Stimulated activated CD8-positive, alpha-beta memory T cell treated with anti-CD3 and anti-CD28 coated beads, Interleukin-7, amount 100 ng/mL, for 48 hours (primary cell): ENCODE measurements at regions not wholly inside any gene's neighbourhood (a gene's known extent, or its start where the extent isn't known, plus 50 kb on each side); places are given as distances from the start of the nearest gene placed in this dataset.

Experiments
- DNase-seq, 2 donors: peaks; one replicate each; pipeline ENCODE4 v3.0.0-alpha.2; 2020; ENCODE audit warnings: low read depth in 1 of 2; ENCODE audit errors: extremely low read depth in 1 of 2

- DNase-seq = no peak
Observed at GRCh38 chr14:22008766-22009165, 335.1 kb upstream of the OR4E1 start.

- no peak for DNase-seq
Observed at GRCh38 chr14:22007784-22008412, 334.3 kb upstream of the OR4E1 start.

- no peak for DNase-seq
Observed at GRCh38 chr14:22007363-22007762, 333.7 kb upstream of the OR4E1 start.

GRCh38 chr14:22003461-22003860 is 329.8 kb upstream of the OR4E1 start:
- DNase-seq = no peak

GRCh38 chr14:22002860-22003284 is 329.3 kb upstream of the OR4E1 start:
- peak; percentile 39 to 56 for DNase-seq

GRCh38 chr14:21999402-21999801 is 325.8 kb upstream of the OR4E1 start:
- DNase-seq = no peak

GRCh38 chr14:21997300-21997699 is 323.7 kb upstream of the OR4E1 start:
- no peak for DNase-seq

- no peak for DNase-seq
Observed at GRCh38 chr14:21995332-21995731, 321.7 kb upstream of the OR4E1 start.

- no peak for DNase-seq
Observed at GRCh38 chr14:21993837-21994236, 320.2 kb upstream of the OR4E1 start.

GRCh38 chr14:21993070-21993469 is 319.5 kb upstream of the OR4E1 start:
- DNase-seq = no peak

- no peak for DNase-seq
Observed at GRCh38 chr14:21991130-21991529, 317.5 kb upstream of the OR4E1 start.

- DNase-seq = no peak
Observed at GRCh38 chr14:21990116-21990515, 316.5 kb upstream of the OR4E1 start.

GRCh38 chr14:21989090-21989489 is 315.5 kb upstream of the OR4E1 start:
- no peak for DNase-seq

- DNase-seq = no peak
Observed at GRCh38 chr14:21988413-21988812, 314.8 kb upstream of the OR4E1 start.

- no peak for DNase-seq
Observed at GRCh38 chr14:21987937-21988336, 314.3 kb upstream of the OR4E1 start.

GRCh38 chr14:21985081-21985480 is 311.5 kb upstream of the OR4E1 start:
- DNase-seq = no peak

GRCh38 chr14:21978999-21979314 is 305.3 kb upstream of the OR4E1 start:
- DNase-seq = no peak

GRCh38 chr14:21978184-21978998 is 304.8 kb upstream of the OR4E1 start:
- DNase-seq = no peak

- no peak for DNase-seq
Observed at GRCh38 chr14:21974741-21975140, 301.1 kb upstream of the OR4E1 start.

- peak in 1 of 2 donors; percentile 31 for DNase-seq
Observed at GRCh38 chr14:21965042-21965441, 291.4 kb upstream of the OR4E1 start.

- DNase-seq = no peak
Observed at GRCh38 chr14:21964180-21964579, 290.6 kb upstream of the OR4E1 start.

- DNase-seq = no peak
Observed at GRCh38 chr14:21960636-21961035, 287.0 kb upstream of the OR4E1 start.

GRCh38 chr14:21941885-21942284 is 268.3 kb upstream of the OR4E1 start:
- no peak for DNase-seq
